Activated CD4-positive, alpha-beta T cell treated with anti-CD3 and anti-CD28 coated beads, Interleukin-2, amount 50 U/mL, for 1 hour (primary cell): ENCODE measurements at regions not wholly inside any gene's neighbourhood (a gene's known extent, or its start where the extent isn't known, plus 50 kb on each side); places are given as distances from the start of the nearest gene placed in this dataset.
"Not testable (repeated sequence)": the region's sequence is repeated elsewhere in the genome, so short reads cannot be mapped to it uniquely, and the experiment has no call there.

Experiments used
- DNase-seq: peaks from one replicate; pipeline ENCODE4 v3.0.0-alpha.2; 2020

DNA sequence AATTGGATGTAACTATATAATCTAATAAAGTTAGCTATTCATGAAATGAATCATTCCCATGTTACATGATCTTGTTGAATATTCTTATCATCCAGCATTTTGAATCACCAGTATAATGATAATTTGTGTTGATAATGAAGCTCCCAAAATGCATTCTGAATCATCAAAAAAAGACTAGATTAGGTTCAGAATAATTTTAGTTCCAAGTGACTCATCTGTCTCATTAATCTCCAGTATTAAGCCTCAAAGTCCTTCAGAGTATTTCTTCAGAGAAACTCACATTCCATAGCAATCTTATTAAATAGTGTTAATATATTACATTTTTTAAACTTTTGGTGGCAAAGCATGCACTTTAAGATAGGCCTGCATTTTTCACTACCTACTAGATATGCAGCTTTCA is 207.5 kb downstream of the SLITRK5 start:
- no peak for DNase-seq

- no peak for DNase-seq
These were observed 213.7 kb downstream of the SLITRK5 start for GRCh38 chr13:87884884-87885283.

DNA sequence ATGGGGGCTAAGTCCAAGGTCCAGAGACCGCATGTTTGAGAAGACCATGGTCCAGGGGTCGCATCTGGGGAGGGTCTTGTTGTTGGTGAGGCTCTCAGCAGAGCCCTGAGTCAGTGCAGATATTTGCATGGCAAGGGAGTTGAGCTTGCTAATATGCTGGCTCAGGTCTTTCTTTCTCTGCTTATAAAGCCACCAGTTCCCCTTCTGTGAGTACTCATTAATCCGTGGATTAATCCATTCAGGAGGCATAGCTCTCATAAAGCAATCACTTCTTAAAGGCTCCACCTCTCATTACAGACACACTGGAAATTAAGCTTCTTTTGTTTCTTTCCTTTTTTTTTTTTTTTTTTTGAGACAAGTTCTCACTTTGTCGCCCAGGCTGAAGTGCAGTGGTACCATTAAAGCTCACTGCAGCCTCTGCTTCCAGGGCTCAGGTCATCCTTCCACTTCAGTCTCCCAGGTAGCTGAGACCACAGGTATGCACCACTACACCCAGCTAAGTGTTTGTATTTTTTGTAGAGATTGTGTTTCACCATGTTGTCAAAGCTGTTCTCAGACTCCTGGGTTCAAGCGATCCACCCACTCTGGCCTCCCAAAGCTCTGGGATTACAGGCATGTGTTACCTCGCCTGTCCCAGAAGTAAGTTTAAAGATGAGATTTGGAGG is 216.4 kb downstream of the SLITRK5 start:
- no peak for DNase-seq

GRCh38 chr13:87889254-87889653 is 218.1 kb downstream of the SLITRK5 start:
- no peak for DNase-seq

- no peak for DNase-seq
These were observed 222.0 kb downstream of the SLITRK5 start for GRCh38 chr13:87893186-87893585.

DNA sequence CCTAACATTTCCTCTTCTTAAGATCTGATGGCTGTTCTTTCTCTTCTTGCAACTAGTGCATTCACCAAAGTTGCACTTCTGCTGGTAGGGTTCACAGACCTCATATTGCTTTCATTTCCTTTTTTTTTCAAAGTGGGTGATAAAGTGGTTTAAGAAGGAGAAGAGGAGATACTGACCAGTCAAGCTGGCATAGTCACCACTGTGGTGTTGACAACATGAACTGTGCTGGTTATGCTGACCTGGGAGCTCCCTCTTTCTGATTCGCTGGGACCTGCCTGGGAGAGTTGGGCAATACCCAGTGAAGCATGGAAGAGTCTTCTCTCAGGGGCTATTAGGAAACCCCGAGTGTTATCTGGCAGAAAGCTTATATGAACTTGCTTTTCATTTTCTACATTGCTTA is 222.9 kb downstream of the SLITRK5 start:
- no peak for DNase-seq

DNA sequence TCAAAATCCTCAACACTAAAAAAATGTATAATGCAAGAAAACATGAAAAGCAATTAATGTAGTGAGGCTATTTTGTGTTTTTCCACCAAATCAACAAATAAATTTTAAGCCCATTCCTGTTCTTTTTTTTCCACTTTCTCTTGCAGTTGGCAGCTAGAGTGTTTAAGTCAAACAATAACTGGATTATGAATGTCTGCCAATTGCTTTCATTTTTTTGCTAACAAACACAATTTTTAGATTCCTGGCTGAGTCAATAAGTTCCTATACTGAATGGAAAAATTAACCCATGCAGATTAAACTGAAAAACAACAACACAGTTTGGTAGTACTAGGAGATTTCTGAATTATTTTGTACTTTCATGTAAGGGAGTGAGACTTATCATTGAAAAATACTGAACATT is 232.4 kb downstream of the SLITRK5 start:
- no peak for DNase-seq

DNA sequence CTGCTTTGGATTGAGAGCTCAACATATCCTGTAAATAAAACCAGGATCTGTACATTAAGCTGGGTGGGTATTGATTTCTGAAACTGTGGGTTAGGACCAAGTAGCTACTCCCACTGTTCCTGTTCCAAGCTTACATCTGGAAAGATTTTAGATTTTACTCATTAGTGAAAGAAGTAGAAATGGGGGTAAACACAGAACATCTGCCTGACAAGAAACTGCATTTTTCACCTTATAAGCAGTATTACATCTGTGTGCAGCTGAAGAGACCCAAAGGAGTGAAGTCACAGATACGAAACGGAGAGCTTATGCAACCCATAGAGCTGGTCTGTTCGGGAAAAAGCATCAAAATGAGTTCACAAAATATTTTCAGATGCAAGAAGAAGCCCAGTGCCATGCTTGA is 235.2 kb downstream of the SLITRK5 start:
- no peak for DNase-seq

GRCh38 chr13:87907202-87907601 is 236.0 kb downstream of the SLITRK5 start:
- DNase-seq, result no peak

- DNase-seq, result no peak
These were observed 248.8 kb downstream of the SLITRK5 start for GRCh38 chr13:87919956-87920355.

DNA sequence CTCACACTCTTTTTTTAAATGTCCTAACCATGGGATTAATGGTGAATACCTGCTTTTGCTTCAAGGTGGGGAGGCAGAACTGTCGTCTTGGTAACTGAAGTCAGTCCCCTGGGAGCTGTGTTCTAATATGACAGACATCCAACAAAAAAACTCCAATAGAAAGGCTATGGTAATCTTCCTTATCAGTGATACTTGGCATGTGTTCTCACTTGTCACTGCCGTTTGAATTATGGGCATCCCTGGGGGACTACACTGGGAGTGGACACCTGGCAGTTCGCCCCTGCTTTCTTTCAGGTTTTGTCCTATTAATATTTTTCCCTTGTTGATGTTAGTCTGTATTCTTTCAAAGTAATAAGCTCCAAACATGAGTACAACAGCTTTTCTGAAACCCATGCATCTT is 252.6 kb downstream of the SLITRK5 start:
- DNase-seq, result no peak

DNA sequence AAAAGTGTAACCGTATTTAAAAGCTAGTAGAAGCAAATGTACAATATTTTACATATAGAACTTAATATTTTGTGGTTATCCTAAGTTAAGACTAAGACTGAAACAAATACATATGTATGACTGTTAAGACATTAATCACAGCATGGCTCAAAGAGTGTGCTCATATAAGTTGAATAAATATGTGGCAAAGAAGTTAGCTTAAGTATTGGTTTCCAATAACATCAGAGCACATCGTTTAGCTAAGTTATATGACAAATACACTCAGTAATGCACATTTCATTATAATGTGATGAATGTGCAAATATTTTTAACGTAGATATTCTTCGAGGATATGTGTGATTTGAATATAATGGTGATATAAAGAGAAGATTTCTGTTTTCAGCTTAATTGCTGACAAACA is 253.8 kb downstream of the SLITRK5 start:
- no peak for DNase-seq

DNA sequence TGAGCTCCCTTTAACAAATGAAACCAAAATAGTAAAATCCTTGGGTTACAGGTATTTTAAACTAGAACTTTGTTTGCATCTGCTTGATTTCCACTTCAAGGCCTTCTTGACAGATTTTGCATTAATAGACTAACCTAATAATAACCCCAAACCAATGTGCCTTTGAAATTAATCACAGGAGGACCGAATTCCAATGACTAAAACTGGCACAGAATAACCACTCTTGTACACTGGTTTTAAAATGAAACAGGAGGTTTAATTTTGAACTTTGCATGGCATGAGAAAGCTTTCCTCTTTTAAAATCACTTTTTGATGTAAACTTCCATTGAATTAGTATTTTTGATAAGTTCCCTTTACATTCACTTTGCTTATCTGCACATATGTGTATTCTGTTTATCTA is 269.6 kb downstream of the SLITRK5 start:
- no peak for DNase-seq

GRCh38 chr13:87941226-87941625 is 270.1 kb downstream of the SLITRK5 start:
- DNase-seq, result no peak

GRCh38 chr13:87942205-87942604 is 271.0 kb downstream of the SLITRK5 start:
- DNase-seq, result no peak

DNA sequence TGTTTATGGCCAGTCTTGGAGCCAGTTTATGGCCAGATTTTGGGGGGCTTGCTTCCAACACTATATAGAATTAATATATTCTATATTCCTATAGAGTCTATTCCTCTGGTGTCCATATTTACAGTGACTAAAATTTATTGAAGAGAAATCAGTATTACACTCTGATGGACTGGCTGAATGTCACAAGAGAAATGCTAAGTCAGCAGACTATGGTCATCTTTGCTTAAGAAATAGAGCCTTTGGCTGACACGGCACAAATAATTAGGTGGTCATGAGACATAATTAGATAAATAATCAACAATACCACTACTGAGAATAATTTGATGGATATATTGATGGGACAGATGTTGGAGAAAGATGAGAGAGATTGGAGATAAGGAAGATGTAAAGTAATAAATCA is 272.9 kb downstream of the SLITRK5 start:
- no peak for DNase-seq

GRCh38 chr13:87952377-87952776 is 281.2 kb downstream of the SLITRK5 start:
- no peak for DNase-seq

DNA sequence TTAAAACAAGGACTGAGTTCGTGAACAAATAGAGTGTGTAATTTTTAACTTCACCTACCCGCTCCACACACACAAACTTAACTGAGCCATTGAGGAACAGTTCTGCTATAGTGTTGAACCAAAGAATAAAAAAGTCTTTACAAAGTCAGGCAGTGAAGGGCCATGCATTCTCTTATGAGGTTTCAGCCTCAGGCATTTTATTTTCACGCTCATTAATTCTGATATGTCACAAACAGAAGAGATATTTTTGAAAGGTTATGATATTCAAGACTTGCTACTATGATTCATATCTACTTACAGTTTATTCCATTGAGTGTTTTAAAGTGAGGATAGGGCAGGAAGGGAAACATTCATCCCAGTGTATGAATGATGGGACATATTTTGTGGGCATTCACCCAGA is 282.2 kb downstream of the SLITRK5 start:
- DNase-seq, result no peak

GRCh38 chr13:87954091-87954490 is 282.9 kb downstream of the SLITRK5 start:
- no peak for DNase-seq

GRCh38 chr13:87961546-87961945 is 290.4 kb downstream of the SLITRK5 start:
- no peak for DNase-seq

DNA sequence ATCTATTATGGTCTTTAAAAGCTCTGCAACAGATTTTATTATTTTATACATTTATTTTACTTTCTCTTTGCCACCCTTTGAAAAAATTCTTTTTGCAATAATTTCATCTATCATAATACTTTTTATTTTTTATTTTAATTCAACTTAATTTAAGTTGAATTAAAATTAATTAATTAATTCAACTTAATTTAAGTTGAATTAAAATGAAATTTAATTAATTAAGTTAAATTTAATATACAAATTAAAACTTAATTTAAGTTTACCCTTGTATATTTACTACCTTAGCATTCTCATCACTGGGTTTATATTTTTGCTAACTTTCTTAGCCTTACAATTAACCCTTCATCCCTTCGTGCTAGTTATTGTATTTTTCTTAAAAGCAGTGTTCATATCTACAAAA is 301.4 kb downstream of the SLITRK5 start:
- no peak for DNase-seq

GRCh38 chr13:87975035-87975434 is 303.9 kb downstream of the SLITRK5 start:
- no peak for DNase-seq

- DNase-seq, result not testable (repeated sequence)
These were observed 305.5 kb downstream of the SLITRK5 start for GRCh38 chr13:87976650-87977049.

- DNase-seq, result no peak
These were observed 310.2 kb downstream of the SLITRK5 start for GRCh38 chr13:87981416-87981815.

DNA sequence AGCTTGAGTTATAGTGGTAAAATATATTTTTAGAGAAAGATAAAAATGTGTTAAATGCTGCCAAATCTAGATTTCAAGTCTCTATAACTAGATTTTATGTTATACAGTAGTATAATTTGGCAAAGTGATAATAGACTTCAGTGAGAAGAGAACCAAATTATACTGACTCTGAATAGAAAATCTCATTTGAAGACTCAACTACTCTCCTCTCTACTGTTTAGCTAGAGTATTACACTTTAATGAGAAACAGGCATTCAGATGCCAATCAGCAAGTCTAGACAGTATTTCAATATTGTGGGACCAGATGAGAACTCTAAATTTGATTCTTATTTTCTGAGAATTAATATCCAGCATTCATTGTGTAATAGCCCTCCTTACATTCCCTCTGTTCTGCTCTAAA is 311.2 kb downstream of the SLITRK5 start:
- DNase-seq, result no peak
